HG03039 (cell line): ENCODE measurements at regions not wholly inside any gene's neighbourhood (a gene's known extent, or its start where the extent isn't known, plus 50 kb on each side); places are given as distances from the start of the nearest gene placed in this dataset.
"Not testable (repeated sequence)": the region's sequence is repeated elsewhere in the genome, so short reads cannot be mapped to it uniquely, and the experiment has no call there.

Experiments used
- ATAC-seq: cut with Tn5 transposase; IDR thresholded peaks from one replicate; pipeline ENCODE4 v1.9.1; 2021; ENCODE audit warnings: mild to moderate bottlenecking, moderate library complexity; ENCODE audit not compliant: unreplicated experiment

DNA sequence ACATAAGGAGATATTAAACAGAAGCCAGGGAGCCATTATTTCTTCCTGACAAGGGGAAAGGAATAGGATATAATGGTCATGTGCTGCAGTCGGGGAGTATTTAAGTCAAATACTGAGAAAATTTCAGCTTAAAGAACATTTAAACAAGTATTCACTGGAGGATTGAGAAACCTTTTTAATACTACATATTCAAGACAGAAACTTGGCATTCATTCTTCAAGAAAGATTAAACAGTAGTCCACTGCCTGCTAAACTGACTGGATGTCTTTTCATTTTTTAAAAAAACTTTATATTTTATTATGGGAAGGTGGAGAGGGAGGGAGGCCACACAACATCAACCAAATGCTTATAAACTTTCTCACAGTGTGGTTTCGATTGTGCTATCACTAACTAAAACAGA is 107.4 kb upstream of the CBLB start:
- ATAC-seq = no peak

DNA sequence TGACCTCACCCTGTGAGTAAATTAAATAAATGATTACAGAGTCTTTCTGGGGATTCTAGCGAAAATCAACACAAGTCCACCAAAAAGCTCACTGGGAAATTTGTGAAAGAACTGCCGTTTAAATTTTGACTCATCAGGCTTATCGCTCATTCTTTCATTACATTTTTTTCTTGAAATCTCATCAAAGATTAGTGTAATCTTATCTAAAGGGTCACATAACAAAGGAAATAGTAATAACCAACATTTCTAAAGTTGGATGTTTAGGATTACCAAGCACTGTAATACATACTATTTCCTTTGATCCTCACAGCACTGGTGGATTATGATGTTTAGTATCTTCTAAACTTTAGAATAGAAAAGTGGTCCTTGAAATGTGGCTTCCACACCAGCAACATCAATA is 111.1 kb upstream of the CBLB start:
- no peak for ATAC-seq

DNA sequence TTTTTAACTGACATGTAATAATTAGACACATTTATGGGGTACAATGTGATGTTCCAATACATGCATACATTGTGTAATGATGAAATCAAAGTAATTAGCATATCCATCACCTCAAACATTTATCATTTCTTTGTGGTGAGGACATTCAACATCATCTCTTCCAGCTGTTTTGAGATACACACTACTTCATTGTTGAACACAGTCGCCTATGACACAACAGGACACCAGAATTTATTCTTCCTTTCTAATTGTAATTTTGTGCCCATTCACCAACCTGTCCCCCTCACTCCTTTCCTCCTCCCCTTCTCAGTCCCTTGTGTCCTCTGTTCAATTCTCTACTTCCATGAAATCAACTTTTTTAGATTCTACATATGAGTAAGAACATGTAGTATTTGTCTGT is 113.4 kb upstream of the CBLB start:
- no peak for ATAC-seq

DNA sequence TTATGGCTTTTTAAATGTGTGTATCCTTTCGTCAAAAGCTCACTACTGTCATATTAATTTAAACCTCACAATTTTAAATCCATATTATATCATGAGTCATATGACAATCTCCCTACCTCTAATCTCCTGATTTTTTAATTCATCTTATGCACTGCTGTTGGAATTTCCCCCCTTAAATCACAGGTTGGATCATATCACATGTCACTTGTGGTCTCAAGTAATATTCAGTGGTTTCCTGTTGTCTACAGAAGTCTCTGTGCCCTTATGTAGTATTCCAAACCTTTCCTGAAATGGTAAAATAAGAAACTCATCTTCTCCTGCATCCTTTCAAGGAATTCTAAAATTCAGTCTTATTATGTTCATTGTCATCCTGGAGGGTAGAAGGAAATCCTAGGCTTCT is 116.0 kb upstream of the CBLB start:
- ATAC-seq = no peak

DNA sequence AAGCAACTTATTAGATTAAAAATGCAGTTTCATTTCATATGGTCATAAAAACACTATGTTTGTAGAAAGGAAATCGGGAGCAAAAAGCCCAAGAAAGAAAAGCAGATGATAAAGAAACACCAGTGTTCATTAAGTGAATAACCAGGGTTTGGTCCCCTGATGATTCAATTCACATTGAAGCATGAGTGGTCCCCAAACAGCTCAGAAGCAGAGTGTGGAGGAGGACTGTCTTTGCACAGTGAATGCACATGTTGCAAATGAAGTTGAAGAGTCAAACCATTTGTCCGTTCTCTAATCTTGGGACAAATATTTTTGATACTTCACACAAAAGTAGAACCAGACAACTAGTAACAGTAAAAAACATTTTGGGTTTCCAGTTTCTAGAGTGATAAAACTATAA is 117.5 kb upstream of the CBLB start:
- ATAC-seq = not testable (repeated sequence)

DNA sequence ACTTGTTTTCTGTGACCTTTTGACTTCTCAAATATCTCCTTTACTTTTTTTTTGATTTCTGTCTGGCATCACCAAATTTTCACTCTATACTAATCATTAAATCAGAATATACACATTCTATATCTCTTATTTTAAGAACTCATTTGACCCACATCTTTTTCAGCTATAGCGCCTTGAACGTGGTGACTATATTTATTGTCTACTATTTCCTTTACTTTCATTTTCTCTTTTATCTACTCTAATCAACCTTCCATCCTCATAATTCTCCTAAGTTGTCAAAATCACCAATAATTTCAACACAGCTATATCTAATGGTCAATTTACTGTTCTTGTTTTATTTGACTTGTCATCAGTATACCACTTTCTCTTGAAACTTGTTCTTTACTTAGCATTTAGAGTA is 119.0 kb upstream of the CBLB start:
- ATAC-seq = no peak

DNA sequence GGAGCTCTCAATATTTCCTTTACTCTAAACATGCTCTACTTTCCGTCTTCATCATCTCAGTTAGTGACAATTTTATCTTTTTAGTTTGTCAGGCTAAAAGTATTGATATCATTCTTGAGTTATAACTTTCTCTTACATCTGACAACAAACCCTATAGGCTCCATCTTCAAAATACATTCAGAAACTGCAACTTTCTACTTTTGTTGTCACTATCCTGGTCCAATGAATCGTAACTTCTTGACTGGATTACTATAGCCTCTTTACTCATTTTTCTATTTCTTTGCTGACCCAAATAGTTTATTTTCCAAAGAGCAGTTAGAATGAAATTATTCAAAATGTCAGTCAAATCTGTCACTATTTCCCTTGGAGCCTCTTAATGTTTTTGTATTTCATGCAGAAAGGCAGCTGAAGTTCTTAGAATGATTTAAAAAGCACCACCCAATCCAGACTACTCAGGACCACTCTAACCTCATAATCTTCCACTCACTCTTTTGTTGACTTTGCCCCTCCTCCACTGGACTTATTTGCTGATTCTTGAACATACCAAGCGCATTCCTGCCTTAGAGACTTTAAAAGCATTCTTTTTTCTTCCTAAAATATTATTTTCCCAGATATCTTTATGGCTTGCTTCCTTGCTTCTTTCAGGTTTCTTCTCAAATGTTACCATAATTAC is 119.9 kb upstream of the CBLB start:
- no peak for ATAC-seq

DNA sequence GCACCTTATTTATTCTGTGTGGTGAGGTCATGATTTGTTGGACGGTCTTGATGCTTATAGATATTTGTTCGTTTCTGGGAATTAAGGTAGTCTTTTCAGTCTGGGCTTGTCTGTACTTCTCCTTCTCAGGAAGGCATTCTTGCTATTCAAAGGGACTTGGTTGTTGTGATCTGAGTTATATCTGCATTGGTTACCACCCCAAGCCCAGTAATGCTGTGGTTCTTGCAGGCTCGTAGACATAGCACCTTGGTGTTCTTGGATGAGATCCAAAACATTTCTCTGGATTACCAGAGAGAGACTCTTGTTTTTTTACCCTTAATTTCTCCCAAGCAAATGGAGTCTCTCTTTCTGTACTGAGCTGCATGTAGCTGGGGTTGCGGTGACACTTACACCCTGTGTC is 128.0 kb upstream of the CBLB start:
- no peak for ATAC-seq

DNA sequence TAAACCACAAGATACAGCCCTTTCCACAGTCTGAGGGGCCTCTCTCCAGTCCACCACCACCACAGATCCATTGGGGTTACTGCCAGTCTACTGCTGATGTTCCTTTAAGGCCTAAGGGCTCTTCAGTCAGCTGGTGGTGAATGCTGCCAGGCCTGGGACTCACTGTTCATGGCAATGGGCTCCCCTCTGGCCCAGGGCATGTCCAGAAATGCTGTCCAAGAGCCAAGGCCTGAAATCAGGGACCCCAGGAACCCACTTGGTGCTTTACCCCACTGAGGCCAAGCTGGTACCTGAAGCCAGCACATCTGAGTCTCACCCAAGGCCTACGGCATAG is 128.6 kb upstream of the CBLB start:
- no peak for ATAC-seq

DNA sequence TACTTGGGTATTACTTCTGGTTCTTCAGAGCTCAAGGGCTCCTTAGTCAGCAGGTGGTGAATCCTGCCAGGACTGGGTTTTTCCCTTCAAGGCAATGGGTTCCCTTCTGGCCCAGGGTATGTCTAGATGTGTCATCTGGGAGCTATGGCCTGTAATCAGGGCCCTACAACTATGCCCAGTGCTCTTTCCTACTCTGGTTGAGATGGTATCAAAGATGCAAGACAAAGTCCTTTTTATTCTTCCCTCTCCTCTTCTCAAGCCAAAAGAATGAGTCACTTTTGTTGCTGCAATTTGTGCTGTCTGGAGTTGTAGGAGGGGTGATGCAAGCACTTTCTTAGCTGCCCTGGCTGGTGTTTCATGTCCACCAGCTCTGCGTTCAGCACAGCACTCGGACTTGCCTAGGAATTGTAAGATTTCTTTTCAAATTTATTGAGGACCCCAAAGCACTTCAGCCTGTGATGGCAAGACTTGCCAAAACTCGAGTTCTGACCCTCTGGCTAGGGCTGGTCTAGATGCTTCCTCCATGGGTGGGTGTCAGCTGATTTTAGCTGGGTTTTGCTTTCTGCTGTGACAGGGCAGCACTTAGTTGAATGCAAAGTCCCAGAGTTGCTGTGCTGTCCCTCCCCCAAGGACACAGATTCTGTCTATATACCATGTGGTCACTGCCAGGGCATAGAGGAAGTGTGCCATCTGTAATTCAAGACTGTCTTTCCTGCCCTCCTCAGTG is 129.2 kb upstream of the CBLB start:
- ATAC-seq = no peak

DNA sequence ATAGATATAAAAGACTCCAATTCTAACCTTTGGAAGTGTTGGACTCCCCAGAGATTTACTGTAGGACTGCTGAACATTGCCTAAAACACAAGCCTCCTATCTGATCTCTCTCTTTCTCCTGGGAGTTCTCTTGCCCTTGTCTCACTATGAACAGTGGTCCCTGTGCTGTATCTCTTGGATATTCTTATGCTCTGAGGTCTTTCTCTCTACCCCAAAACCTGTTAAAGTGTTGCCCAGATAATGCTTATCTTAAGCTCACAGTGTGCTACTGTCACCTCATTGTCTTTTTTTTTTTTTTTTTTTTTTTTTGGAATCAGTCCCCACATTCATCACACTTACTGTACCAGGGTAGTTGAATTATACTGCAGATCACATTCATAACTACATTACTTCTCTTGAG is 131.0 kb upstream of the CBLB start:
- ATAC-seq = no peak

DNA sequence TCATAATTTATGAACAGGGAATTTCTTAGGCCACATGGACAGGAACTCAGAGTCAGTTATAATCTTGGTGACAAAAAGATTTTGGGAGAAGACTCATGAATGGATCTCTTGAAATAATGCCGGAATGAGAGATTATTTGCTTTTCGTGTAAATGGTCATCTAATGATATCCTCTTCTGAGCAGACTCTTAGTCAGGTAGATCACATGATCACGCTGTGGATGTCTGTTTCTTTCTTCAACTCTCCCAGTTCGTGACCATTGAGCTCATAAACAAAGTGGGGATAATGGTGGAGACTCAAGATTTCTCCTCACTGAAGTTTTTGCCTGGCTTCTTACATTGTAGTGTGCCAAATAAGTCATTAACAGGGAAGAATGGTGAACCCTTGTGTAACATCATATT is 133.1 kb upstream of the CBLB start:
- ATAC-seq = no peak

DNA sequence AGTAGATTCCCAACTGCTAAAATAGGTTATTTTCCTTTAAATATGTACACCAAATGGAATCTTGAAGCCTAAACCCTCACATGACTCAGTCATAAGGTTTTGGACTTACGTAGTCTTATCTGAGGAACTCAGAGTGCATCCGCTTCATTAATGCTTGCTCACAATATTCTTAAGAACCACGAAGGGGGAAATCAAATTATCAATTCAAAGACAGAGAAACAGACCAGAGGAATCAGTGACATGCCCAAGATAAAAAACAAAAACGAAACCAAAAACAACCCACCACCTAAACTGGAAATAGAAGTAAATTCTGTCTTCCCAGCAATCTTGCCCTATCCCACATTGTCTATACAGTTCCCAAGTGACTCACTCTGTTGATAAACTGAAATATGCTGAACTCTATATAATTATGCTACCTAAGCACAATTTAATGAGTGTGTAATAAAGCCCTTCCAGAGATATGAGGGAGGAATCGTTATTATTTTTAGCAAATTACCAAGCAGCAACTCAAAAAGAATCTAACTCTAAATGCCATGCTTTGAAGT is 135.4 kb upstream of the CBLB start:
- ATAC-seq = no peak

DNA sequence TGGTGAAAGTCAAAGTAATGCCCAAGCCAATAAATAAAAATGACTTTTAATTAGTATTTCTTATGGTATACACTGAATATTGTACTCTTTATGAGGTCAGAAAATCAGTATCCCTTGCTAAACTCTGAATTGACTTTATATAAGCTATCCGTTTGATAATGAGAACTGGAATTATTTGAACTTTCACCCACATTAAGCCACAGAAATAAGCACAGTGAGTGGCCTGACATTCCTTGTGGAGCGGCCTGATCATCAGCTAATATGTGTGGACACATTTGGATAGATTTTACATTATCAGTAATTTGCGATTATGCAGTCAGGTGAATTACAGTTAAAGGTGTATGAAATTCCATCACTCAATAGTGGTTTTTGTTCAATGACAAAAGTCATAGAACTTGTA is 136.0 kb upstream of the CBLB start:
- no peak for ATAC-seq

DNA sequence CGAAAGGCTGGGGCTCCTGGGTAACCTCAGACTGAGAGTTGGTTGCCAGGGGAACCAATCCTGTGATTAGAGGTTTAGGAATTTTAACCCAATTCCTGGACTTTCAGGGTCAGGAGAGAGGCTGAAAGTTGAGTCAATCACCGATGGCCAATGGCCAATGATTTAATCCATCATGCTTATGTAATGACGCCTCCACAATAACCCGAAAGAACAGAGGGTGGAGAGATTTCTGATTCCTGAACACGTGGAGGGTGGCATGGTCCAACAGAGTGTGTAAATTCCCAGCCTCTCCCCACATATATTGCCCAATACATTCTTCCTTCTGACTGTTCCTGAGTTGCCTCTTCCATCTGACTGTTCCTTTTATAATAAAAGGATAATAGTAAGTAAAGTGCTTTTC is 137.2 kb upstream of the CBLB start:
- ATAC-seq = no peak

DNA sequence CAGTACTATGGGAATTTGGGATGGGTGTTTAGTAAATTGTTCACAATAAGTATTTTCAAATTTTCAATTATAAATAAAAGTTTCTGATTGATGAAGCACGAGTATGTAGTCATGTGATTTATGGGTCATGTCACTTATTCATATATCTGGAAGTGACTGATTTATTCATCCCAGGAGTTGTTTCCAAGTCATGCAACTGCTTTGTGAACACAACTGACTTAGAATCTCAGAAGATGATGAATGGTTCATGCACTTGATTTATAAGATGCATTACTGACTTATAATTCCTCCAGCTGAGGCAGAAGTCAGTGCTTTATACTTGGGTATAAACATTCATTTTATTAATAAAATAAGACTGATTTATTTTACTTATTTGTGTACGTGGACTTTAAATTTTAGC is 137.8 kb upstream of the CBLB start:
- ATAC-seq = no peak

DNA sequence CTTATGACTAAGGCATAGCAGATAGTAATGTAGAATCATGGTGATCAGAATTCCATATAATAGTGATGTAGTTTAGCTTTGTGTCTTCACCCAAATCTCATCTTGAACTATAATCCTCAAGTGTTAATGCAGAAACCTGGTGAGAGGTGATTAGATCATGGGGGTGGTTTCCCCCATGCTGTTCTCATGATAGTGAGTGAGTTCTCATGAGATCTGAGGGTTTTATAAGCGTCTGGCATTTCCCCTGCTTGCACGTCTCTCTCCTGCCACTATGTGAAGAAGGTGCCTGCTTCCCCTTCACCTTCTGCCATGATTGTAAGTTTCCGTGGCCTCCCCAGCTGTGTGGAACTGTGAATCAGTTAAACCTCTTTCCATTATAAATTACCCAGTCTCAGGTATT is 138.7 kb upstream of the CBLB start:
- no peak for ATAC-seq

DNA sequence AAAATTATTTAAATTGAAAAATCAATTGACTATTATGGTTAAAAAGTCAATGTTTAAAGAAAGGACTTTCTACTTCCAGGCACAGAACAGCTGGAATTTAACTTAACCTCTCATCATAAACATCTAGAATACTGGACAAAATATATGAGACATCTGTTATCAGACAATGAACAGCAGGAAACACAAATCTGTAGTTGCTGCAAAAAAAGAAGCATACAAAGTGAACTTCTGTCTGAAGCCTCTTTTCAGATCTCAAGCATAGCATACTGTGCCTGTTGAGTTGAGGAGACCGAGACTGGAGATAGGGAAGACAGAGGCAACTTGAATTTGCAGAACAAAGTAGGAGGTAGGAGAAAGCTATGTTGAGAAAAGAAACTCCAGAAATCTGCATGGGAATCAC is 140.0 kb upstream of the CBLB start:
- ATAC-seq = no peak

DNA sequence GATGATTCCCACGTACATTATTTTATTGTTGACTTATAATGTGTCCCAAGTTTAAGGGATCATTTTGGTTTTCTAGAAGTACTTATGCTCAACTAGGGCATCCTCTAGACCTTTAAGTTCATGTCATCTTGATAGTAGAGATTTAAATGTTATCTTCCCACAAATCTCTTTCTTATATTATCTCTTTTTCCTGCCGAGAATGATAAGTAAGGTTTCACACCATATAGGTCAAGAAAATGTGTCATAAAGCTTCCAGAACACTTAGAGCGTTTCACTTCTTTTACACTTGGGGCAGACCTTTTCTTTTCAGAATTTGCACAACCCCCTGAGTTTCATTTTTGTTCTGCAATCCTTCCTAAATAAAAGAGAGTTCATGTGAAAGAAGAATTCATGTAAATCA is 142.0 kb upstream of the CBLB start:
- ATAC-seq = no peak

DNA sequence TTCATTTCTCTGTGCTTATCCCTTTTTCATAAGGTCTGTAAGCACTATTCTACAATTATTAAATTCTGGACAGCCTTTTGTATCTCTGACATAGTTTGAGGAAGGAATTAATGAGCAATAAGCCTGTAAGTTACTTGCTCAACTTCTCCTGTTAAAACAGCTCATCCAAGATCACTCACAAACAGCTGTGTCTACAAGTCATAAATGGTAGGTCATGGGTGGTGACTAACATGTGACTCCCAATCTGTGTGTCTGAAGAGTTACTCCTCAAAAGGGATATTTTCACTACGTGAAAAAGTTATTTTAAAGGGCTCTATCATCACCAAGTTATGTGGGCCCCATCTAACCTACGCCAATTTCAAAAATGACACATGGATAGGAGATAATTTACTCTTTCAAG is 145.2 kb upstream of the CBLB start:
- no peak for ATAC-seq

DNA sequence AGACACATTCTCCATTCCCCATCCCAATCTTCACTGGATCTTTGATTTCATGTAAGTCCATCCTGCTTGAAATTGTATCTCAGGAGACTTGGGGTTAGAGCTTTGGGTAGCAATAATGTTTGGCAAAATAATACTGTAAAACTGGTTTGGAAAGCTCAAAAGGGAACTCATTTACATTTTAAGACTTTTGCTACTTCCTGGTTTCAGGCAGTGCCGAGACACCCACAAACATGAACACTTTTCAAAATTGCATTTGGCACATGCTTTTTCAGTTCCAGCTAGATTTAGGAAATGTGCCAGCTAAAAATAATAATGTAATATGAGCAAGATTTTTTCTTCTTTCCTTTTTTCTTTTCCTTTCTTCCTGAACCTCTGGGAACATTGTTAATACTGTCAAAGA is 145.7 kb upstream of the CBLB start:
- no peak for ATAC-seq

DNA sequence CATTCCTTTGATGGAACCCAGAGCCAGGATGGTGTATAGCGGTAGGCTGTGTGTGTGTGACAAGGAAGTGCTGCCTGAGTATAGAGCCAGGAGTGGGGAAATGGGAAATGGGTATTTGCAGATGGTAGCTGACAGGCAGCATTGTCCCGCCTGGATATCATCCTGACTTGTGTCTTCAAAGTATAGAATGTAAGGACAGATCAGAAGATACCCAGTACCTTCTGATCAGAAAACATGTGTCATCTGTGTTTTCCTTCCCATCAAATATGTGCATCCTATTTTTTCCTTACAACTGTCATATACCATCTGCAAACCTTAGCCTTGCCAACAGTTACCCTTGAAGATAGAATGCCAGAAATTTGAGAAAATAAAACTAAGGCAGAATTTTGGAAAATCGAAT is 146.2 kb upstream of the CBLB start:
- no peak for ATAC-seq

DNA sequence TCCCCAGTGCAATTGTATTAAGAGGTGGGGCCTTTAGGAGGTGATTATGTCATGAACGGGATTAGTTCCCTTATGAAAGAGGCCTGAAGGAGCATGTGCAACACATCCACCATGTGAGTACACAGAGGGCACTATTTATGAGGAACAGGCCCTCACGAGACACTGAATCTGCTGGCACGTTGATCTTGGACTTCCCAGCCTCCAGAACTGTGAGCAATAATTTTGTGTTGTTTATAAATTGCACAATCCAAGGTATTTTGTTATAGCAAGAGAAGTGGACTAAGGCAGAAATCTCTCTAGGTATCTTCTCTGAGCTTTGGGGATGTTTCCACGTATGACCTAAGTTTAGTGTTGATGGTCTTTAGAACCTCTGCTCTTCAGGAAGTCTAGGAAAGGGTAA is 149.3 kb upstream of the CBLB start:
- ATAC-seq = no peak
